ENCODE measurements at regions not wholly inside any gene's neighbourhood (a gene's known extent, or its start where the extent isn't known, plus 50 kb on each side); places are given as distances from the start of the nearest gene placed in this dataset.

DNA sequence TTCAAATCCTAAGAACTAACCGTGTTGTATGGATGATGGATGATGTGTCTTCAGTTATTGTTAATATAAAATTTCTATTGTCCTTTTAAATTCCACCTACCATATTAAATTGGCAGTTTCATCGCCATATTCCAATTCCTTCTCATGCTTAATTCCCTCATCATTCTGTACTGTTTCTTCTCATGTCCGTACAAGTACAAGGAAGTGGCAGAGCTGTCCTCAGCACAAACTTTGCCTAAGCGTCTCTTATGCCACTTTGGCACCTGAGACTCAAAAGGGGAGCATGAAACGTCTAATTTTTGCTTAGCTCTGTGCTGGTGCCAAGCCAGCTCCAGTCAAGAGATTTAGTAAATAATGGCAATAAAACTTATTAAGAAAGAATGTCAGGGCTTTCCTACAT is 158.2 kb upstream of the LAMA2 start:
- ChIA-PET CTCF (interaction anchor here (0.6 kb wide), 1 partner anchor 856 kb away, joined by 6 read pairs; no protein-coding TSS in a partner anchor), POLR2A (no interaction called here)
- intact Hi-C loops (cut with micrococcal nuclease), result loop anchor here (1.0 to 10.0 kb wide), 3 partner anchors 528 to 1120 kb away; no protein-coding TSS in a partner anchor
- Histone ChIP-seq H3K9me3 (ENCODE audit: control insufficient read depth in 2 of 3, low read length in 3 of 3) (no peaks in the 10 kb centered on the region), H3K27me3 (ENCODE audit: control insufficient read depth in 2 of 2, insufficient read depth in 2 of 2, low read length in 2 of 2) (no peaks in the 10 kb centered on the region), H3K27ac (ENCODE audit: low read depth, low read length) (no peak overlapping the region), H3K36me3 (ENCODE audit: control insufficient read depth in 2 of 3, insufficient read depth in 3 of 3, low read length in 3 of 3) (no peaks in the 10 kb centered on the region), H3K4me3 (ENCODE audit: low read length) (no peak overlapping the region), H3K4me1 (ENCODE audit: control insufficient read depth in 2 of 2, insufficient read depth in 2 of 2, low read length in 2 of 2) (no peaks in the 10 kb centered on the region)
- ATAC-seq (no peak), DNase-seq (no peak)
- Mint-ChIP-seq H3K36me3 (no peaks in the 10 kb centered on the region), H3K4me3 (no peak overlapping the region), H3K4me1 (no peaks in the 10 kb centered on the region), H3K27ac (no peak overlapping the region), H3K27me3 (peaks cover 9 to 22% (median 21%) of the 10 kb centered on the region in 5 donors), H3K9me3 (no peaks in the 10 kb centered on the region)

- CTCF ChIA-PET, result interaction anchor here (0.6 kb wide), 1 partner anchor 11 kb away, joined by 3 read pairs; no protein-coding TSS in a partner anchor
Observed at GRCh38 chr6:128723667-128724066, 159.3 kb upstream of the LAMA2 start.

DNA sequence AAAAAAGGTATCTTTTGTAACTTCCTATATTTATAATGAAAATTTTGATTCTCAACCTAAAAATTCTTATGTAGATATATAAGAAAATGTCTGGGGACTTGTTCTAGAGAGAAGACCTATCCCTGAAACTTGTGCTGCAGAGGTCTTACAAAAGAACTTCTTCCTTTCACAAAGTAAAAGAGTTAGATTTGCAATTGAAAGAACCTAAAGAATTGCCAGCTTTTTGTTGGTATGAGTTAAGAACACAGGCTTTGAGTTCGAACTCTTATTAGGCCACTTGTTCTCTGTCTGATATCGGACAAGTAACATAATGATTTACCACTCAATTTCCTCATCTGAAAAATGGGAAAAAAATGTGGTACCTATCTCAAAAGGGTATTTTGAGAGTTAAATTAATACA is 162.0 kb upstream of the LAMA2 start:
- H3K27ac ChIP-seq (ENCODE audit: low read depth, low read length), result no peak overlapping the region
- no peak for DNase-seq
- H3K27me3 Mint-ChIP-seq, result peaks cover 14 to 30% (median 18%) of the 10 kb centered on the region in 5 donors
- POLR2A ChIA-PET, result no interaction called here
- ATAC-seq, result no peak
- H3K9me3 ChIP-seq (ENCODE audit: control insufficient read depth in 2 of 3, low read length in 3 of 3), result no peaks in the 10 kb centered on the region
- CTCF ChIA-PET, result no interaction called here
- H3K27ac Mint-ChIP-seq, result no peak overlapping the region
- no peaks in the 10 kb centered on the region for H3K4me1 Mint-ChIP-seq
- H3K4me3 ChIP-seq (ENCODE audit: low read length), result no peak overlapping the region
- intact Hi-C loops (cut with micrococcal nuclease), result loop anchor here in 1 of 2 donors (10.0 kb wide), 1 partner anchor 1116 kb away; no protein-coding TSS in a partner anchor
- no peak overlapping the region for H3K4me3 Mint-ChIP-seq
- H3K36me3 Mint-ChIP-seq, result no peaks in the 10 kb centered on the region
- H3K36me3 ChIP-seq (ENCODE audit: control insufficient read depth in 2 of 3, insufficient read depth in 3 of 3, low read length in 3 of 3), result no peaks in the 10 kb centered on the region
- H3K9me3 Mint-ChIP-seq, result no peaks in the 10 kb centered on the region
- no peaks in the 10 kb centered on the region for H3K27me3 ChIP-seq (ENCODE audit: control insufficient read depth in 2 of 2, insufficient read depth in 2 of 2, low read length in 2 of 2)
- no peaks in the 10 kb centered on the region for H3K4me1 ChIP-seq (ENCODE audit: control insufficient read depth in 2 of 2, insufficient read depth in 2 of 2, low read length in 2 of 2)

More at GRCh38 chr6:128723667-128724066, 159.3 kb upstream of the LAMA2 start:
- Mint-ChIP-seq H3K4me3 (no peak overlapping the region), H3K27ac (no peak overlapping the region), H3K9me3 (no peaks in the 10 kb centered on the region), H3K27me3 (peaks cover 8 to 22% (median 14%) of the 10 kb centered on the region in 5 donors), H3K36me3 (no peaks in the 10 kb centered on the region), H3K4me1 (no peaks in the 10 kb centered on the region)
- POLR2A ChIA-PET, result no interaction called here
- intact Hi-C loops (cut with micrococcal nuclease), result loop anchor here in 1 of 2 donors (10.0 kb wide), 1 partner anchor 1119 kb away; no protein-coding TSS in a partner anchor
- Histone ChIP-seq H3K4me1 (ENCODE audit: control insufficient read depth in 2 of 2, insufficient read depth in 2 of 2, low read length in 2 of 2) (no peaks in the 10 kb centered on the region), H3K4me3 (ENCODE audit: low read length) (no peak overlapping the region), H3K27ac (ENCODE audit: low read depth, low read length) (no peak overlapping the region), H3K9me3 (ENCODE audit: control insufficient read depth in 2 of 3, low read length in 3 of 3) (no peaks in the 10 kb centered on the region), H3K36me3 (ENCODE audit: control insufficient read depth in 2 of 3, insufficient read depth in 3 of 3, low read length in 3 of 3) (no peaks in the 10 kb centered on the region), H3K27me3 (ENCODE audit: control insufficient read depth in 2 of 2, insufficient read depth in 2 of 2, low read length in 2 of 2) (no peaks in the 10 kb centered on the region)
- ATAC-seq, result no peak
- no peak for DNase-seq

DNA sequence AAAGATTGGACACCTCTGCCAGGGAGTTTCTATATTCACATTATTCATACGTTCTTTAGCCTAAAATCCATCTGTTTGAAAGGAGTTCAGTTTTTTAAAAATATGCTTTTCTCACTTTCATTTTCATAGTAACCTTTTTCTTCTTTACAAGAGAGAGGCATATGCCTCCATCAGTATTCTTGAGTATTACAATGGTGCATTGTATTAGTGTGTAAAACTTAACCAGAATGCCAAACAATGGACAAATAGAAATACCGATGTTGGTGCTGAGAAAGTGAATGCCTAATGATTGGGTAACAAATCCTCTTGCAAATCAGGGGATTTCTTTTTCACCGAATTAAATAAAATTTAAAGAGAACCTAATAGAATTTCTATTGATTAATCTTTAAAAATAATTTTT is 163.2 kb upstream of the LAMA2 start:
- ChIA-PET POLR2A (no interaction called here), CTCF (no interaction called here)
- Mint-ChIP-seq H3K9me3 (no peaks in the 10 kb centered on the region), H3K4me3 (no peak overlapping the region), H3K27ac (no peak overlapping the region), H3K4me1 (no peaks in the 10 kb centered on the region), H3K27me3 (peaks cover 18 to 32% (median 23%) of the 10 kb centered on the region in 5 donors), H3K36me3 (no peaks in the 10 kb centered on the region)
- Histone ChIP-seq H3K4me3 (ENCODE audit: low read length) (no peak overlapping the region), H3K4me1 (ENCODE audit: control insufficient read depth in 2 of 2, insufficient read depth in 2 of 2, low read length in 2 of 2) (no peaks in the 10 kb centered on the region), H3K36me3 (ENCODE audit: control insufficient read depth in 2 of 3, insufficient read depth in 3 of 3, low read length in 3 of 3) (no peaks in the 10 kb centered on the region), H3K9me3 (ENCODE audit: control insufficient read depth in 2 of 3, low read length in 3 of 3) (no peaks in the 10 kb centered on the region), H3K27ac (ENCODE audit: low read depth, low read length) (no peak overlapping the region), H3K27me3 (ENCODE audit: control insufficient read depth in 2 of 2, insufficient read depth in 2 of 2, low read length in 2 of 2) (no peaks in the 10 kb centered on the region)
- ATAC-seq, result no peak
- DNase-seq, result no peak
- intact Hi-C loops (cut with micrococcal nuclease), result loop anchor here in 1 of 2 donors (10.0 kb wide), 1 partner anchor 1115 kb away; no protein-coding TSS in a partner anchor

DNA sequence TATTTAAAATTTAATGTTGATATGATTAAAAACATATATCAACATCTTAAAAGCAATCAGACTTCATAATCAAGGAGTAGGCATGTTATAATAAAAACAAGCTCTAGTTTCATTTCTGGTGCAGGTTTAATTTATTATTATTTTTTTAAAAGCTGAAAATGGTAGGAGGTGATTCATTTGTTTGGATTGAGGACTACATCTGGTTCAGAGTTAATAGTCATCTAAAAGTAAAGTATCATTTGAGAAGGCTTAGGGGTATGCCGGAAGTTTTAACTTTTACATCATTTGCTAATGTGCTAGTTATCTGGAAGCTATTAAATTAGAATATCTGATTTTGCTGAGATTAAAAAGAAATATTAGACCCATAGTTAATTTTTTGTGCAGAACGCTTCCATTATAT is 169.5 kb upstream of the LAMA2 start:
- intact Hi-C loops (cut with micrococcal nuclease), result no loop called here
- Mint-ChIP-seq H3K36me3 (no peaks in the 10 kb centered on the region), H3K9me3 (no peaks in the 10 kb centered on the region), H3K27me3 (peaks cover 9 to 28% (median 27%) of the 10 kb centered on the region in 5 donors), H3K4me1 (no peaks in the 10 kb centered on the region), H3K4me3 (no peak overlapping the region), H3K27ac (no peak overlapping the region)
- no peak for ATAC-seq
- H3K36me3 ChIP-seq (ENCODE audit: control insufficient read depth in 2 of 3, insufficient read depth in 3 of 3, low read length in 3 of 3), result no peaks in the 10 kb centered on the region
- CTCF ChIA-PET, result no interaction called here
- H3K9me3 ChIP-seq (ENCODE audit: control insufficient read depth in 2 of 3, low read length in 3 of 3), result no peaks in the 10 kb centered on the region
- no peak overlapping the region for H3K27ac ChIP-seq (ENCODE audit: low read depth, low read length)
- no peaks in the 10 kb centered on the region for H3K4me1 ChIP-seq (ENCODE audit: control insufficient read depth in 2 of 2, insufficient read depth in 2 of 2, low read length in 2 of 2)
- POLR2A ChIA-PET, result no interaction called here
- H3K27me3 ChIP-seq (ENCODE audit: control insufficient read depth in 2 of 2, insufficient read depth in 2 of 2, low read length in 2 of 2), result peaks cover 0 to 2% of the 10 kb centered on the region in 2 donors
- no peak overlapping the region for H3K4me3 ChIP-seq (ENCODE audit: low read length)
- no peak for DNase-seq

- H3K27ac Mint-ChIP-seq, result no peak overlapping the region
- H3K4me3 Mint-ChIP-seq, result no peak overlapping the region
- H3K4me1 ChIP-seq (ENCODE audit: control insufficient read depth in 2 of 2, insufficient read depth in 2 of 2, low read length in 2 of 2), result no peaks in the 10 kb centered on the region
- H3K27me3 Mint-ChIP-seq, result peaks cover 9 to 26% (median 24%) of the 10 kb centered on the region in 5 donors
- intact Hi-C loops (cut with micrococcal nuclease), result no loop called here
- no peaks in the 10 kb centered on the region for H3K9me3 Mint-ChIP-seq
- ChIA-PET POLR2A (no interaction called here), CTCF (no interaction called here)
- H3K36me3 ChIP-seq (ENCODE audit: control insufficient read depth in 2 of 3, insufficient read depth in 3 of 3, low read length in 3 of 3), result no peaks in the 10 kb centered on the region
- H3K36me3 Mint-ChIP-seq, result no peaks in the 10 kb centered on the region
- ATAC-seq (no peak), DNase-seq (no peak)
- H3K27me3 ChIP-seq (ENCODE audit: control insufficient read depth in 2 of 2, insufficient read depth in 2 of 2, low read length in 2 of 2), result peaks cover 0 to 2% of the 10 kb centered on the region in 2 donors
- H3K27ac ChIP-seq (ENCODE audit: low read depth, low read length), result no peak overlapping the region
- no peaks in the 10 kb centered on the region for H3K4me1 Mint-ChIP-seq
- no peak overlapping the region for H3K4me3 ChIP-seq (ENCODE audit: low read length)
- H3K9me3 ChIP-seq (ENCODE audit: control insufficient read depth in 2 of 3, low read length in 3 of 3), result no peaks in the 10 kb centered on the region
Observed at GRCh38 chr6:128712898-128713297, 170.0 kb upstream of the LAMA2 start.

- no peaks in the 10 kb centered on the region for H3K36me3 Mint-ChIP-seq
- ChIA-PET POLR2A (no interaction called here), CTCF (no interaction called here)
- H3K9me3 Mint-ChIP-seq, result no peaks in the 10 kb centered on the region
- H3K27me3 ChIP-seq (ENCODE audit: control insufficient read depth in 2 of 2, insufficient read depth in 2 of 2, low read length in 2 of 2), result peaks cover 0 to 2% of the 10 kb centered on the region in 2 donors
- no peaks in the 10 kb centered on the region for H3K4me1 Mint-ChIP-seq
- no peaks in the 10 kb centered on the region for H3K4me1 ChIP-seq (ENCODE audit: control insufficient read depth in 2 of 2, insufficient read depth in 2 of 2, low read length in 2 of 2)
- intact Hi-C loops (cut with micrococcal nuclease), result no loop called here
- H3K36me3 ChIP-seq (ENCODE audit: control insufficient read depth in 2 of 3, insufficient read depth in 3 of 3, low read length in 3 of 3), result no peaks in the 10 kb centered on the region
- ATAC-seq (no peak), DNase-seq (no peak)
- H3K4me3 ChIP-seq (ENCODE audit: low read length), result no peak overlapping the region
- no peak overlapping the region for H3K4me3 Mint-ChIP-seq
- H3K27me3 Mint-ChIP-seq, result peaks cover 7 to 22% (median 15%) of the 10 kb centered on the region in 5 donors
- no peaks in the 10 kb centered on the region for H3K9me3 ChIP-seq (ENCODE audit: control insufficient read depth in 2 of 3, low read length in 3 of 3)
- no peak overlapping the region for H3K27ac ChIP-seq (ENCODE audit: low read depth, low read length)
- no peak overlapping the region for H3K27ac Mint-ChIP-seq
Observed at GRCh38 chr6:128711149-128711548, 171.8 kb upstream of the LAMA2 start.

All from naive thymus-derived CD4-positive, alpha-beta T cell (primary cell).